Limb (tissue), 2 donors: ENCODE measurements at regions not wholly inside any gene's neighbourhood (a gene's known extent, or its start where the extent isn't known, plus 50 kb on each side); places are given as distances from the start of the nearest gene placed in this dataset.

Experiments used
- DNase-seq, 2 donors: peaks; one replicate each; pipeline ENCODE4 v3.0.0-alpha.2; 2016; ENCODE audit errors: extremely low spot score in 2 of 2

- DNase-seq: no peak
Observed at GRCh38 chr20:39596554-39596953, 634.4 kb downstream of the DHX35 start.

GRCh38 chr20:39592371-39592770, 630.2 kb downstream of the DHX35 start:
- DNase-seq: no peak

- no peak for DNase-seq
Observed at GRCh38 chr20:39588148-39588757, 626.1 kb downstream of the DHX35 start.

GRCh38 chr20:39581034-39581433, 618.9 kb downstream of the DHX35 start:
- DNase-seq: no peak

GRCh38 chr20:39576771-39577170, 614.6 kb downstream of the DHX35 start:
- DNase-seq: no peak

GRCh38 chr20:39574061-39574460, 611.9 kb downstream of the DHX35 start:
- no peak for DNase-seq

GRCh38 chr20:39571171-39571570, 609.0 kb downstream of the DHX35 start:
- no peak for DNase-seq

- DNase-seq: no peak
Observed at GRCh38 chr20:39568109-39568508, 606.0 kb downstream of the DHX35 start.

- DNase-seq: no peak
Observed at GRCh38 chr20:39563349-39563748, 601.2 kb downstream of the DHX35 start.

GRCh38 chr20:39554341-39554740, 592.2 kb downstream of the DHX35 start:
- DNase-seq: no peak

GRCh38 chr20:39553120-39553519, 591.0 kb downstream of the DHX35 start:
- DNase-seq: no peak

GRCh38 chr20:39549733-39550132, 587.6 kb downstream of the DHX35 start:
- DNase-seq: no peak

- no peak for DNase-seq
Observed at GRCh38 chr20:39547546-39548408, 585.6 kb downstream of the DHX35 start.

GRCh38 chr20:39541136-39541803, 579.1 kb downstream of the DHX35 start:
- no peak for DNase-seq

- no peak for DNase-seq
Observed at GRCh38 chr20:39538317-39538716, 576.2 kb downstream of the DHX35 start.

GRCh38 chr20:39535301-39535700, 573.2 kb downstream of the DHX35 start:
- no peak for DNase-seq

GRCh38 chr20:39534846-39535245, 572.7 kb downstream of the DHX35 start:
- DNase-seq: no peak

GRCh38 chr20:39533858-39534257, 571.7 kb downstream of the DHX35 start:
- DNase-seq: no peak

GRCh38 chr20:39532205-39532604, 570.1 kb downstream of the DHX35 start:
- DNase-seq: no peak

GRCh38 chr20:39528436-39528835, 566.3 kb downstream of the DHX35 start:
- no peak for DNase-seq

- no peak for DNase-seq
Observed at GRCh38 chr20:39524371-39524911, 562.3 kb downstream of the DHX35 start.

- DNase-seq: no peak
Observed at GRCh38 chr20:39523405-39523804, 561.3 kb downstream of the DHX35 start.
